RWPE1 (cell line): ENCODE measurements at regions not wholly inside any gene's neighbourhood (a gene's known extent, or its start where the extent isn't known, plus 50 kb on each side); places are given as distances from the start of the nearest gene placed in this dataset.

Experiments used
- CTCF ChIA-PET: fragments of 350-600 bp; sonication (Branson Sonifier 250); formaldehyde crosslinking; extraction: SDS; loops from one replicate; lab custom pipeline; 2021; lab: Yijun Ruan, JAX
- POLR2A ChIA-PET: fragments of 400-600 bp; formaldehyde crosslinking; extraction: SDS; loops from one replicate; lab custom pipeline; 2020; ENCODE audit warnings: antibody characterized with exemption; ENCODE audit not compliant: low non-redundant PET; lab: Yijun Ruan, JAX
- DNase-seq: peaks from one replicate; pipeline ENCODE4 v3.0.0; 2012; ENCODE audit warnings: low spot score
- H3K27ac ChIP-seq: fragments of 450-650 bp; 2 replicates; pipeline ENCODE4 v1.5.1; 2017
- CTCF ChIP-seq: fragments of 450-650 bp; conservative IDR thresholded peaks from 2 replicates; pipeline ENCODE4 v1.5.1; 2017; ENCODE audit warnings: low read depth, mild to moderate bottlenecking

GRCh38 chr2:71891719-71892422 is 255.8 kb downstream of the CYP26B1 start:
- no peak for DNase-seq
- CTCF ChIA-PET: interaction anchor here (0.7 kb wide), 1 partner anchor 52 kb away, joined by 3 read pairs; no protein-coding TSS in a partner anchor
- TF ChIP-seq CTCF: no peak
- H3K27ac ChIP-seq: no peak overlapping the region
- POLR2A ChIA-PET: no interaction called here

- CTCF ChIA-PET: no interaction called here
- POLR2A ChIA-PET: no interaction called here
These were observed 256.5 kb downstream of the CYP26B1 start for GRCh38 chr2:71891155-71891554.

GRCh38 chr2:71889759-71890684 is 257.6 kb downstream of the CYP26B1 start:
- ChIA-PET CTCF (interaction anchor here (0.7 kb wide), 1 partner anchor 146 kb away, joined by 3 read pairs; no protein-coding TSS in a partner anchor), POLR2A (no interaction called here)
- DNase-seq: peak; percentile 45
- H3K27ac ChIP-seq: no peak overlapping the region
- TF ChIP-seq CTCF: no peak

More at GRCh38 chr2:71891155-71891554, 256.5 kb downstream of the CYP26B1 start:
- DNase-seq: no peak
- H3K27ac ChIP-seq: no peak overlapping the region
- no peak for TF ChIP-seq CTCF

- ChIA-PET CTCF (interaction anchor here (0.7 kb wide), 1 partner anchor 147 kb away, joined by 3 read pairs; no protein-coding TSS in a partner anchor), POLR2A (no interaction called here)
- DNase-seq: no peak
- H3K27ac ChIP-seq: no peak overlapping the region
- TF ChIP-seq CTCF: no peak
These were observed 258.8 kb downstream of the CYP26B1 start for GRCh38 chr2:71888751-71889445.

GRCh38 chr2:71887196-71887595 is 260.5 kb downstream of the CYP26B1 start:
- no peak for DNase-seq
- CTCF ChIA-PET: interaction anchor here (0.6 kb wide), 1 partner anchor 242 kb away, joined by 3 read pairs; no protein-coding TSS in a partner anchor
- TF ChIP-seq CTCF: no peak

GRCh38 chr2:71886241-71886640 is 261.4 kb downstream of the CYP26B1 start:
- TF ChIP-seq CTCF: no peak
- ChIA-PET CTCF (no interaction called here), POLR2A (no interaction called here)
- DNase-seq: no peak
- no peak overlapping the region for H3K27ac ChIP-seq

More at GRCh38 chr2:71887196-71887595, 260.5 kb downstream of the CYP26B1 start:
- POLR2A ChIA-PET: no interaction called here
- H3K27ac ChIP-seq: no peak overlapping the region
